ENCODE measurements at regions not wholly inside any gene's neighbourhood (a gene's known extent, or its start where the extent isn't known, plus 50 kb on each side); places are given as distances from the start of the nearest gene placed in this dataset.

- in situ Hi-C loops (cut with MboI; ENCODE audit: low pct_unique_long_range_greater_than_20kb, low sequenced_read_pairs, unreplicated experiment): no loop called here
- DNase-seq (ENCODE audit: low spot score): no peak
Observed at GRCh38 chr9:73264631-73265030, 113.0 kb downstream of the ANXA1 start.

GRCh38 chr9:73265876-73266275, 114.2 kb downstream of the ANXA1 start:
- DNase-seq (ENCODE audit: low spot score): no peak
- in situ Hi-C loops (cut with MboI; ENCODE audit: low pct_unique_long_range_greater_than_20kb, low sequenced_read_pairs, unreplicated experiment): no loop called here
- no peak for TF ChIP-seq CTCF (IDR thresholded peaks at IDR 0.05; ENCODE audit: extremely low read depth, insufficient read depth, missing control alignments)

More at GRCh38 chr9:73264631-73265030, 113.0 kb downstream of the ANXA1 start:
- no peak for TF ChIP-seq CTCF (IDR thresholded peaks at IDR 0.05; ENCODE audit: extremely low read depth, insufficient read depth, missing control alignments)

GRCh38 chr9:73269430-73270101, 117.9 kb downstream of the ANXA1 start:
- TF ChIP-seq CTCF (IDR thresholded peaks at IDR 0.05; ENCODE audit: extremely low read depth, insufficient read depth, missing control alignments): peak; percentile 15
- in situ Hi-C loops (cut with MboI; ENCODE audit: low pct_unique_long_range_greater_than_20kb, low sequenced_read_pairs, unreplicated experiment): no loop called here
- DNase-seq (ENCODE audit: low spot score): no peak

- in situ Hi-C loops (cut with MboI; ENCODE audit: low pct_unique_long_range_greater_than_20kb, low sequenced_read_pairs, unreplicated experiment): no loop called here
- no peak for DNase-seq (ENCODE audit: low spot score)
Observed at GRCh38 chr9:73270967-73271721, 119.5 kb downstream of the ANXA1 start.

GRCh38 chr9:73280113-73280512, 128.4 kb downstream of the ANXA1 start:
- TF ChIP-seq CTCF (IDR thresholded peaks at IDR 0.05; ENCODE audit: extremely low read depth, insufficient read depth, missing control alignments): no peak
- DNase-seq (ENCODE audit: low spot score): no peak
- in situ Hi-C loops (cut with MboI; ENCODE audit: low pct_unique_long_range_greater_than_20kb, low sequenced_read_pairs, unreplicated experiment): no loop called here

More at GRCh38 chr9:73270967-73271721, 119.5 kb downstream of the ANXA1 start:
- no peak for TF ChIP-seq CTCF (IDR thresholded peaks at IDR 0.05; ENCODE audit: extremely low read depth, insufficient read depth, missing control alignments)

- in situ Hi-C loops (cut with MboI; ENCODE audit: low pct_unique_long_range_greater_than_20kb, low sequenced_read_pairs, unreplicated experiment): no loop called here
- no peak for DNase-seq (ENCODE audit: low spot score)
- no peak for TF ChIP-seq CTCF (IDR thresholded peaks at IDR 0.05; ENCODE audit: extremely low read depth, insufficient read depth, missing control alignments)
Observed at GRCh38 chr9:73284377-73284776, 132.7 kb downstream of the ANXA1 start.
